ENCODE measurements at regions not wholly inside any gene's neighbourhood (a gene's known extent, or its start where the extent isn't known, plus 50 kb on each side); places are given as distances from the start of the nearest gene placed in this dataset.

GRCh38 chr6:6741264-6741663 lies 152.7 kb downstream of the LY86 start:
- TF ChIP-seq EP300 (IDR thresholded peaks at IDR 0.05) (no peak), POLR2AphosphoS5 (IDR thresholded peaks at IDR 0.05) (no peak), POLR2A (IDR thresholded peaks at IDR 0.05) (no peak)
- TF ChIP-seq, protein P1, sequence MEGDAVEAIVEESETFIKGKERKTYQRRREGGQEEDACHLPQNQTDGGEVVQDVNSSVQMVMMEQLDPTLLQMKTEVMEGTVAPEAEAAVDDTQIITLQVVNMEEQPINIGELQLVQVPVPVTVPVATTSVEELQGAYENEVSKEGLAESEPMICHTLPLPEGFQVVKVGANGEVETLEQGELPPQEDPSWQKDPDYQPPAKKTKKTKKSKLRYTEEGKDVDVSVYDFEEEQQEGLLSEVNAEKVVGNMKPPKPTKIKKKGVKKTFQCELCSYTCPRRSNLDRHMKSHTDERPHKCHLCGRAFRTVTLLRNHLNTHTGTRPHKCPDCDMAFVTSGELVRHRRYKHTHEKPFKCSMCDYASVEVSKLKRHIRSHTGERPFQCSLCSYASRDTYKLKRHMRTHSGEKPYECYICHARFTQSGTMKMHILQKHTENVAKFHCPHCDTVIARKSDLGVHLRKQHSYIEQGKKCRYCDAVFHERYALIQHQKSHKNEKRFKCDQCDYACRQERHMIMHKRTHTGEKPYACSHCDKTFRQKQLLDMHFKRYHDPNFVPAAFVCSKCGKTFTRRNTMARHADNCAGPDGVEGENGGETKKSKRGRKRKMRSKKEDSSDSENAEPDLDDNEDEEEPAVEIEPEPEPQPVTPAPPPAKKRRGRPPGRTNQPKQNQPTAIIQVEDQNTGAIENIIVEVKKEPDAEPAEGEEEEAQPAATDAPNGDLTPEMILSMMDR (IDR thresholded peaks at IDR 0.05): no peak

Measured in stomach (tissue), 4 donors.